CD14-positive monocyte (primary cell): ENCODE measurements at regions not wholly inside any gene's neighbourhood (a gene's known extent, or its start where the extent isn't known, plus 50 kb on each side); places are given as distances from the start of the nearest gene placed in this dataset.

Experiments
- DNase-seq, 3 donors: peaks; one replicate each; pipeline ENCODE4 v3.0.0-alpha.2; 2011 to 2022
- H2AFZ ChIP-seq: 2 replicates; pipeline ENCODE4 v1.6.0; 2012; ENCODE audit warnings: mild to moderate bottlenecking, low read depth, low read length, inconsistent platforms; ENCODE audit not compliant: insufficient read depth, poor library complexity, severe bottlenecking
- H3K27ac ChIP-seq, 2 donors: 1 replicate in 1 of 2; 2 replicates in 1 of 2; pipeline ENCODE4 v1.5.1; 2012 to 2013; ENCODE audit warnings: low read length in 2 of 2, control low read depth in 1 of 2, inconsistent platforms in 1 of 2, low read depth in 1 of 2, mild to moderate bottlenecking in 1 of 2
- H3K27me3 ChIP-seq, 2 donors: one replicate each; pipeline versions ENCODE4 v1.6.0 to v1.6.1; 2011 to 2013; ENCODE audit warnings: low read length in 2 of 2; ENCODE audit not compliant: control insufficient read depth in 2 of 2, insufficient read depth in 2 of 2
- H3K36me3 ChIP-seq, 2 donors: replicated peaks in 1 of 2; 1 replicate in 1 of 2; 2 replicates in 1 of 2; pipeline versions ENCODE4 v1.5.1 to v1.6.1; 2012 to 2013; ENCODE audit warnings: low read length in 2 of 2, control low read depth in 1 of 2, inconsistent platforms in 1 of 2, mild to moderate bottlenecking in 1 of 2; ENCODE audit not compliant: insufficient read depth in 2 of 2, control insufficient read depth in 1 of 2
- H3K4me1 ChIP-seq, 2 donors: 1 replicate in 1 of 2; 2 replicates in 1 of 2; pipeline versions ENCODE4 v1.5.1 to v1.6.1; 2012 to 2013; ENCODE audit warnings: low read length in 2 of 2, control low read depth in 1 of 2, inconsistent platforms in 1 of 2, mild to moderate bottlenecking in 1 of 2, moderate library complexity in 1 of 2; ENCODE audit not compliant: insufficient read depth in 2 of 2, control insufficient read depth in 1 of 2
- H3K4me2 ChIP-seq: replicated peaks from 2 replicates; pipeline ENCODE3; 2012; ENCODE audit warnings: low read length, moderate library complexity, mild to moderate bottlenecking; ENCODE audit not compliant: poor library complexity, severe bottlenecking; ENCODE audit errors: extremely low read depth
- H3K4me3 ChIP-seq, 3 experiments: fragments of 200-600 bp in 1 of 3; sonication (generic) in 1 of 3; replicated peaks in 1 of 3; 1 replicate in 2 of 3; 2 replicates in 1 of 3; pipeline ENCODE4 v1.5.1; 2011 to 2013; ENCODE audit warnings: low read length in 3 of 3, mild to moderate bottlenecking in 3 of 3, control low read depth in 2 of 3, low read depth in 2 of 3, inconsistent platforms in 1 of 3, moderate library complexity in 1 of 3
- H3K79me2 ChIP-seq: 2 replicates; pipeline ENCODE4 v1.6.0; 2012; ENCODE audit warnings: mild to moderate bottlenecking, control low read depth, inconsistent platforms, low read length, moderate library complexity; ENCODE audit not compliant: insufficient read depth
- H3K9ac ChIP-seq: 2 replicates; pipeline ENCODE4 v1.6.0; 2017; ENCODE audit warnings: low read length, mild to moderate bottlenecking; ENCODE audit not compliant: insufficient read depth, poor library complexity, severe bottlenecking
- H3K9me3 ChIP-seq, 2 donors: replicated peaks in 1 of 2; 1 replicate in 1 of 2; 2 replicates in 1 of 2; pipeline versions ENCODE4 v1.5.1 to v1.6.1; 2012 to 2013; ENCODE audit warnings: low read length in 2 of 2, control low read depth in 1 of 2; ENCODE audit not compliant: control insufficient read depth in 1 of 2, insufficient read depth in 1 of 2
- H4K20me1 ChIP-seq: 2 replicates; pipeline ENCODE4 v1.6.0; 2012; ENCODE audit warnings: mild to moderate bottlenecking, low read length, control low read depth, moderate library complexity; ENCODE audit not compliant: insufficient read depth
- H3K27ac Mint-ChIP-seq, 7 donors: one replicate each; pipeline ENCODE4 v1.8.0; 2020; ENCODE audit warnings: mild to moderate bottlenecking in 7 of 7, mixed read lengths in 7 of 7, moderate library complexity in 6 of 7, inconsistent platforms in 2 of 7
- H3K27me3 Mint-ChIP-seq, 3 donors: one replicate each; pipeline ENCODE4 v1.8.0; 2021 to 2022; ENCODE audit warnings: low read depth in 3 of 3, mild to moderate bottlenecking in 3 of 3, mixed read lengths in 3 of 3, moderate library complexity in 3 of 3, inconsistent platforms in 1 of 3
- H3K36me3 Mint-ChIP-seq, 2 donors: one replicate each; pipeline ENCODE4 v1.8.0; 2020; ENCODE audit warnings: mixed read lengths in 2 of 2, inconsistent platforms in 1 of 2, mild to moderate bottlenecking in 1 of 2
- H3K4me1 Mint-ChIP-seq: one replicate; pipeline ENCODE4 v1.8.0; 2020; ENCODE audit warnings: mild to moderate bottlenecking, mixed read lengths
- H3K4me3 Mint-ChIP-seq, 2 donors: one replicate each; pipeline ENCODE4 v1.8.0; 2020; ENCODE audit warnings: mild to moderate bottlenecking in 2 of 2, mixed read lengths in 2 of 2, moderate library complexity in 1 of 2
- H3K9me3 Mint-ChIP-seq, 7 donors: one replicate each; pipeline ENCODE4 v1.8.0; 2020 to 2022; ENCODE audit warnings: mixed read lengths in 7 of 7, mild to moderate bottlenecking in 6 of 7, moderate library complexity in 6 of 7, inconsistent platforms in 2 of 7
- CTCF ChIP-seq: fragments of 200-600 bp; IDR thresholded peaks from one replicate; pipeline ENCODE4 v1.8.0; 2022; ENCODE audit warnings: antibody characterized with exemption, mild to moderate bottlenecking
- WGBS: methylation state at CpG from one replicate; pipeline ENCODE4 v1.1.5; 2013; ENCODE audit warnings: missing lambda C conversion rate; ENCODE audit not compliant: insufficient coverage; 5-methylcytosine and 5-hydroxymethylcytosine counted together
- intact Hi-C, 2 donors: fragments of 100-400 bp; cut with micrococcal nuclease; formaldehyde crosslinking; loops; one replicate each; pipeline versions ENCODE4 v1.15.0 to v1.15.1; 2023

- Mint-ChIP-seq H3K4me1 (peaks cover under 1% of the 10 kb centered on the region), H3K27ac (no peak overlapping the region), H3K36me3 (no peaks in the 10 kb centered on the region), H3K27me3 (peaks cover 0 to 3% (median 0%) of the 10 kb centered on the region in 3 donors), H3K9me3 (peaks cover 0 to 3% (median 0%) of the 10 kb centered on the region in 7 donors), H3K4me3 (no peak overlapping the region)
- no peak for DNase-seq
- no peak overlapping the region for H3K4me3 ChIP-seq
- no peak for TF ChIP-seq CTCF
- H3K9me3 ChIP-seq: no peaks in the 10 kb centered on the region
- no peaks in the 10 kb centered on the region for H3K36me3 ChIP-seq
- H2AFZ ChIP-seq: no peak overlapping the region
- no peaks in the 10 kb centered on the region for H3K79me2 ChIP-seq
- H3K27me3 ChIP-seq: no peaks in the 10 kb centered on the region
- no peaks in the 10 kb centered on the region for H4K20me1 ChIP-seq
- H3K27ac ChIP-seq: no peak overlapping the region
- no peak overlapping the region for H3K4me2 ChIP-seq
- peaks cover 0 to under 1% of the 10 kb centered on the region in 2 donors for H3K4me1 ChIP-seq
- intact Hi-C loops: no loop called here
- WGBS: 69% methylated on average over 4 of the region's 6 CpGs
- H3K9ac ChIP-seq: no peak overlapping the region
Measured at GRCh38 chr18:64202210-64202836, 53.4 kb upstream of the LINC00305 start.

DNA sequence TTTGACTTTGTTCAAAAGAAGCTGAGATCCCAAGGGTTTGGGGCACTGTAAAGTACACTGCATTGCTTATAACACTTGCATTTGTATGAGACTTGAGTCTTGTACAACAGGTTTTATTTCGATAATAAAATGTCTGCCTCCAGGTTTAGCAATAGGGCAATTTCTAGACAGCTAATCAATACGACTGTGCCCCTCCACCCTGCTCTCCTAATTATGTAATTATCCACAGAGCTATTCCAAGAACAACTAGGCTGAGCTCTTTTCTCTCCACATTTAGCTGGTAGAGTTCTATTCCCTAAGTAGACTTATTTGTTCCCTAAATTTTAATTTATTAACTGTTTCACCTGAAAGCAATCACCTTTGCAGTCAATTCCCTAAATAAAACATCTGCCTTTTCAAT lies 52.9 kb upstream of the LINC00305 start:
- WGBS: no CpG with 5 or more reads among the region's 2 CpGs
- TF ChIP-seq CTCF: no peak

More for the DNA sequence above, 52.9 kb upstream of the LINC00305 start:
- H3K9me3 ChIP-seq: no peaks in the 10 kb centered on the region
- H3K9ac ChIP-seq: no peak overlapping the region
- no peaks in the 10 kb centered on the region for H3K79me2 ChIP-seq
- H3K4me3 Mint-ChIP-seq: no peak overlapping the region
- intact Hi-C loops: no loop called here
- no peaks in the 10 kb centered on the region for H3K4me1 ChIP-seq
- H2AFZ ChIP-seq: no peak overlapping the region
- no peaks in the 10 kb centered on the region for H3K36me3 Mint-ChIP-seq
- H3K27me3 Mint-ChIP-seq: peaks cover 0 to 3% (median 0%) of the 10 kb centered on the region in 3 donors
- no peaks in the 10 kb centered on the region for H3K36me3 ChIP-seq
- H3K4me2 ChIP-seq: no peak overlapping the region
- H3K27ac ChIP-seq: no peak overlapping the region
- H3K4me1 Mint-ChIP-seq: no peaks in the 10 kb centered on the region
- H4K20me1 ChIP-seq: no peaks in the 10 kb centered on the region
- H3K27ac Mint-ChIP-seq: no peak overlapping the region
- H3K9me3 Mint-ChIP-seq: peaks cover 0 to 3% (median 0%) of the 10 kb centered on the region in 7 donors
- H3K4me3 ChIP-seq: no peak overlapping the region
- DNase-seq: no peak
- no peaks in the 10 kb centered on the region for H3K27me3 ChIP-seq
